HEK293T (cell line): ENCODE measurements at regions not wholly inside any gene's neighbourhood (a gene's known extent, or its start where the extent isn't known, plus 50 kb on each side); places are given as distances from the start of the nearest gene placed in this dataset.

Experiments used
- ARNT ChIP-seq: fragments of 450-650 bp; IDR thresholded peaks from 2 replicates; pipeline ENCODE4 v1.6.1; 2017; ENCODE audit warnings: mild to moderate bottlenecking
- BHLHE40 ChIP-seq: fragments of 450-650 bp; IDR thresholded peaks from 2 replicates; pipeline ENCODE4 v1.6.1; 2016; ENCODE audit warnings: mild to moderate bottlenecking, moderate library complexity, borderline replicate concordance
- CTBP1 ChIP-seq: fragments of 450-650 bp; IDR thresholded peaks from 2 replicates; pipeline ENCODE4 v1.6.1; 2016; ENCODE audit warnings: borderline replicate concordance
- FOXK2 ChIP-seq: fragments of 450-650 bp; IDR thresholded peaks from 2 replicates; pipeline ENCODE4 v1.6.1; 2016; ENCODE audit warnings: mild to moderate bottlenecking
- FOXM1 ChIP-seq: fragments of 450-650 bp; IDR thresholded peaks from 2 replicates; pipeline ENCODE4 v1.6.1; 2017; ENCODE audit warnings: mild to moderate bottlenecking, borderline replicate concordance
- LEF1 ChIP-seq: fragments of 450-650 bp; IDR thresholded peaks from 2 replicates; pipeline ENCODE4 v1.6.1; 2017; ENCODE audit warnings: mild to moderate bottlenecking, borderline replicate concordance
- SP1 ChIP-seq: fragments of 450-650 bp; IDR thresholded peaks from 2 replicates; pipeline ENCODE4 v1.6.1; 2017

- TF ChIP-seq CTBP1 (no peak), LEF1 (no peak), ARNT (no peak), BHLHE40 (no peak), FOXM1 (no peak), SP1 (no peak), FOXK2 (no peak)
Observed at GRCh38 chr3:178302966-178303930, 233.0 kb upstream of the KCNMB2 start.
